ENCODE measurements at regions not wholly inside any gene's neighbourhood (a gene's known extent, or its start where the extent isn't known, plus 50 kb on each side); places are given as distances from the start of the nearest gene placed in this dataset.

DNA sequence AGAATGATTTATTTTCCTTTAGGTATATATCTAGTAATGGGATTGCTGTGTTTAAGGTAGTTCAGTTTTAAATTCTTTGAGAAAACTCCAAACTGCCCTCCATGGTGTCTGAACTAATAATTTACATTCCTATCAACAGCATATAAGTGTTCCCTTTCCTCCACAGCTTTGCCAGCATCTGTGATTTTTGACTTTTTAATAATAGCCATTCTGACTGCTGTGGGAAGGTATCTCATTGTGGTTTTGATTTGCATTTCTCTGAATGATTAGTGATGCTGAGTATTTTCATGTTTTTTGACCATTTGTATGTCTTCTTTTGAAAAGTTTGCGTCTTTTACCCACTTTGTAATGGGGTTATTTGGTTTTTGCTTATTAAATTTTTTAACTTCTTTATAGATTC is 571.6 kb upstream of the CCDC54 start:
- TF ChIP-seq, protein P1, sequence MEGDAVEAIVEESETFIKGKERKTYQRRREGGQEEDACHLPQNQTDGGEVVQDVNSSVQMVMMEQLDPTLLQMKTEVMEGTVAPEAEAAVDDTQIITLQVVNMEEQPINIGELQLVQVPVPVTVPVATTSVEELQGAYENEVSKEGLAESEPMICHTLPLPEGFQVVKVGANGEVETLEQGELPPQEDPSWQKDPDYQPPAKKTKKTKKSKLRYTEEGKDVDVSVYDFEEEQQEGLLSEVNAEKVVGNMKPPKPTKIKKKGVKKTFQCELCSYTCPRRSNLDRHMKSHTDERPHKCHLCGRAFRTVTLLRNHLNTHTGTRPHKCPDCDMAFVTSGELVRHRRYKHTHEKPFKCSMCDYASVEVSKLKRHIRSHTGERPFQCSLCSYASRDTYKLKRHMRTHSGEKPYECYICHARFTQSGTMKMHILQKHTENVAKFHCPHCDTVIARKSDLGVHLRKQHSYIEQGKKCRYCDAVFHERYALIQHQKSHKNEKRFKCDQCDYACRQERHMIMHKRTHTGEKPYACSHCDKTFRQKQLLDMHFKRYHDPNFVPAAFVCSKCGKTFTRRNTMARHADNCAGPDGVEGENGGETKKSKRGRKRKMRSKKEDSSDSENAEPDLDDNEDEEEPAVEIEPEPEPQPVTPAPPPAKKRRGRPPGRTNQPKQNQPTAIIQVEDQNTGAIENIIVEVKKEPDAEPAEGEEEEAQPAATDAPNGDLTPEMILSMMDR (IDR thresholded peaks at IDR 0.05), result no peak
- TF ChIP-seq POLR2A (IDR thresholded peaks at IDR 0.05), result no peak

Data from body of pancreas (tissue), 4 donors.